CD4-positive, alpha-beta T cell treated with Interferon gamma for 1 hour (primary cell): ENCODE measurements at regions not wholly inside any gene's neighbourhood (a gene's known extent, or its start where the extent isn't known, plus 50 kb on each side); places are given as distances from the start of the nearest gene placed in this dataset.
"Not testable (repeated sequence)": the region's sequence is repeated elsewhere in the genome, so short reads cannot be mapped to it uniquely, and the experiment has no call there.

Source experiments
- DNase-seq: peaks from one replicate; pipeline ENCODE4 v3.0.0-alpha.2; 2020

- DNase-seq = no peak
These were observed 175.6 kb upstream of the MYLIP start for GRCh38 chr6:15953152-15953880.

DNA sequence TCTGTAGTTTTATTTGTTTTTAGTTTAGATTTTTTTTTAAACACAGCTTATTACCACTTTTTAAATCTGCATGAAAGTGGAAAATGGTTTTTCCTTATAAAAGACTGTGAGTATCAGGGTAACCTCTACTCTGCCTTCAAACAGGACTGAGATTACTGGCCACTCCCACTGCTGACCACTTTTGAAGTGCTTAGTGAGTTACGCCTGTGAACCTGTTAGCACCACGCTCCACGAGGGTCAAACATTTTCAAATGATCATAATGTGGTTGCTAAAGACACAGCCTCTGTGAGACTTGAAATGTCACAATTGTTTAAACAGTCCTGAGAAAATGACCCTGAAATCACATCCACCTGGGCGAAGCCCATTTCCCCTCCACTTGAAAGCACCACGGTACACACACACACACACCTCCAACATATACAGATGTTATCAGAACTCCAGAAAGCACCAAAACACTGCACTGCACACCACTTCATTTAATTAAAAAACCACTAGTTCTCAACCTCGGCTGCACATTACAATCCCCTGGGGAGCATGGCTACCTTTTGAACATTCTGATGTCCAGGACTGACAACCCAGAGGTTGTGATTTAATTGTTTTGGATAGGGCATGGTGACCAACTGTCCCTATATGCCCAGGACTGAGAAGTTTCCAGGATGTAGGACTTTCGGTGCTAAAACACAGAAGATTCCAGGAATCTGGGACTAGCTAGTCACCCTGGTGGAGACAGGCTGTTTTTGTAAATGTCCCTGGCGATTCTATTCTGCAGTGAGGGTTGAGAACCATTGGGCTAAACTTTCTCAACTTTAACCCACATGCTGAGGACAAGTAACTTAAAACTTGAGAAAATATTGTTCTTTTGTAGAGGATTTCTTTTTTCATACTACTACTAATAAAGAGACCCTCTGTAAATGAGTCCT, 176.4 kb upstream of the MYLIP start:
- DNase-seq = no peak

DNA sequence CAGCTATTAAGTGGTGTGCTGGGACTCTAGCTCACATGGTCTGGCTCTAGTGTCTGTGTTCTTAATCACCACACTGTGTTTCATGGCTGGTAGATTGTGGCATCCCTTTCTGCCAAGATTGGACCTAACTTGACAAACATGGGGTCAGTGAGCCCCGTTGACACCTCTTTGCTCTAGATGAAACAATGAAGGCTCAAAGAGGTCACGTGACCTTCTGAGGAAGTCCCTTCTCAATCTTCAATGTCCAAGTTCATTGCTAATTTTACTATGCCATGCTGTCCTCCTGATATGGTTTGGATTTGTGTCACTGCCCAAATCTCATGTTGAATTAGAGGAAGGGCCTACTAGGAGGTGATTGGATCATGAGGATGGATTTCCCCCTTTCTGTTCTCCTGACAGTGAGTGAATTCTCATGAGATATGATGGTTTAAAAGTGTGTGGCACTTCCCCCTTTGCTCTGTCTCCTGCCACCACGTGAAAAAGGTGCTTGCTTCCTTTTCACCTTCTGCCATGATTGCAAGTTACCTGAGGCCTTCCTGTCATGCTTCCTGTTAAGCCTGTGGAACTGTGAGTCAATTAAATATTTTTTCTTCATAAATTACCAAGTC, 177.8 kb upstream of the MYLIP start:
- no peak for DNase-seq

DNA sequence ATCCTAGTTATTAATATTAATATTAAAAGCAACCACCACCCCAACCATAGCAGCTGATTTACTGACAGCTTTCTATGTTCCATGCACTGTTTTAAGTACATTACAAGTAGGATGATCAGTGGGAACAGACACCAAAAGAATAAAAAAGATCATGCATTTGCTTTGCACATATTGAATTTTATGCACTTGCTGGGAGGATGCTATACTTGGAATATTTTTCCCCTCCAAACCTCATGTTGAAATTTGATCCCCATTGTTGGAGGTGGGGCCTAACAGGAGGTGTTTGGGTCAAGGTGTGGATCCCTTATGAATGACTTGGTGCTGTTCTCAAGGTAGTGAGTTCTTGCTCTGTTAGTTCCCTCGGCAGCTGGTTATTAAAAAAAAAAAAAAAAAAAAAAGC, 178.9 kb upstream of the MYLIP start:
- DNase-seq = no peak

- no peak for DNase-seq
These were observed 179.7 kb upstream of the MYLIP start for GRCh38 chr6:15948930-15949900.

DNA sequence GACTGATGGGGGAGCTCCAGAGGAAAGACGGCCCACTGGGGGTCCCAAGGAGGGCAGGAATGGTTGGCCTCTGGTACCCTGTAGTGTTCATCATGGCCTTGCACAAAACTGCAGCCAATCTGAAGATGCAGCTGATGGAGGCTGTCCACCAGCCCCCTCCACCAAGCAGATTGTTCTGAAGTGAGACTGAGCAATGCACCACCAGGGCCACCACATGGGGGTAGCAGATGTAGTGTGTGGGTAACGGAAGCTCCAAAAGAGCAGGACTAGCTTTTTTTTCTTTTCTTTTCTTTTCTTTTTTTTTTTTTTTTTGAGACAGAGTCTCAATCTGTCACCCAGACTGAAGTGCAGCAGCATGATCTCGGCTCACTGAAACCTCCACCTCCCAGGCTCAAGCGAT, 181.0 kb upstream of the MYLIP start:
- no peak for DNase-seq

GRCh38 chr6:15947436-15947835, 181.4 kb upstream of the MYLIP start:
- DNase-seq = no peak

GRCh38 chr6:15946701-15947385, 182.0 kb upstream of the MYLIP start:
- no peak for DNase-seq

- no peak for DNase-seq
These were observed 183.2 kb upstream of the MYLIP start for GRCh38 chr6:15945593-15946159.

DNA sequence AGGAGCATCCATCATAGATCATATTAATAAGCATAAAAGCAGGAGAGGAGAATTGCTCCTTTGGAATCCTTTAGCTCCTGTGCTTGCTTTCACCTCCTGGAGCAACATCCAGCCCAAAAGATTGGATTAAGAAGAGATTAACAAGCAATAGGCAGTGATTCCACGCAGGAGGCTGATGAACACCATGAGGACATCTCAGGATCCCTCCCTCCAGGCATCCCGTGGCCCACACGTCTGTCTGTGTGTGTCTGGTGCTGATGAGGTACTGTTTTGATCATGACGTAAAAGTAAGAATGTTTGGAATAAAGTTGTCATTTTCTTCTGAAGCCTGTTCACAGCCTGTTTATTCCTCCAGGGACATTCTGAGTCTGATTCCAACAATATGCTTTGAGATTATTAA, 185.5 kb upstream of the MYLIP start:
- DNase-seq = no peak

DNA sequence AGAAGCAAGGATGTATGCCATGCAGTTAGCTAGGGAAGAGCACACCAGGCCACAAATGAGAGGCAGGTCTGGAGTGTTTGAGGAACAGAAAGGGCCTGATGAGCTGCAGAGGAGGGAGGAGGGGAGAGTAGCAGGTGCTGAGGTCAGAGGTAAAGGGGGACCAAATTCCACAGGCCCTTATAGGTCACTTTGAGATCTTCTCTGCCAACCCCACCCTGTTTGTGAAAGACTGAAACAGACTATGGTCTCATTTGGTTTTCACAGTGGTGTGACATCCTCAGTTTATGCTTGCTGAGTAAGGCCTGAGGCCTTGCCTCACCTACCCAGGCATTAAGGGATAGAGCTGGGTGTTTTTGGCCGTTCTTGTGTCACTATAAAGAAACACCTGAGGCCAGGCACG, 187.7 kb upstream of the MYLIP start:
- DNase-seq = no peak

DNA sequence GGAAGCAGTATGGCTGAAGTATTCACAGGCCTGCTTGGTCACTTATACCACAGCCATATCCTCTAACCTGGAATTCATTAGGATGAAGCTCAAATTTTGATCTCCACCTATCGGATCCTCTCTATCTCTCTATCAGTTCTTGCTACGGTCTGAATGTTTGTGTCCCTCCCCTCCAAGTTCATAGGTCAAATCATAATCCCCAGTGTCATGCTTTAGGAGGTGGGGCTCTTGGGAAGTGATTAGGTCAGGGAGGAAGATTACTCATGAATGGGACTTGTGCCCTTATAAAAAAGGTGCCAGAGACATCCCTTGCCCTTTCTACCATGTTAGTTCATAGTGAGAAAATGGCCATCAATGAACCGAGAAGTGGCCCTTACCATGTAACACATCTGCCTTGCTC, 190.8 kb upstream of the MYLIP start:
- DNase-seq = no peak

GRCh38 chr6:15937602-15938001, 191.3 kb upstream of the MYLIP start:
- DNase-seq = no peak

GRCh38 chr6:15936503-15936902, 192.4 kb upstream of the MYLIP start:
- DNase-seq = peak; percentile 13

- no peak for DNase-seq
These were observed 193.2 kb upstream of the MYLIP start for GRCh38 chr6:15935661-15936060.

- not testable (repeated sequence) for DNase-seq
These were observed 197.2 kb upstream of the MYLIP start for GRCh38 chr6:15931697-15932096.

- DNase-seq = no peak
These were observed 198.7 kb upstream of the MYLIP start for GRCh38 chr6:15930207-15930606.

DNA sequence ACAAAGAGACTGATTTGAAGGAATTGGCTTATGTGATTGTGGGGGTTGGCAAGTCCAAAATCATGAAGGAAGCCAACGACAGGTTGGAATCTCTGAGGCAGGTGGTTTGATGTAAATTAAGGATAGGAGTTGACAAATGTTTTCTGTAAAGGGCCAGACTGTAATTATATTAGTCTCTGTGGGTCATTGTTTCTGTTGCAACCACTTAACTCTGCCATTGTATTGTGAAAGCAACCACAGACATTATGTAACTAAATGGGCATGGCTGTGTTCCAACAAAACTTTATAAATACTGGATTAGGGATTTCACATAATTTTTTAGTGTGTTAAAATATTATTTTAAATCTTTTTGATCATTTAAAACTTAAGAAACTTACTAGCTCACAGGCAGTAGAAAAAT, 199.2 kb upstream of the MYLIP start:
- no peak for DNase-seq

GRCh38 chr6:15927531-15928225, 201.2 kb upstream of the MYLIP start:
- no peak for DNase-seq

DNA sequence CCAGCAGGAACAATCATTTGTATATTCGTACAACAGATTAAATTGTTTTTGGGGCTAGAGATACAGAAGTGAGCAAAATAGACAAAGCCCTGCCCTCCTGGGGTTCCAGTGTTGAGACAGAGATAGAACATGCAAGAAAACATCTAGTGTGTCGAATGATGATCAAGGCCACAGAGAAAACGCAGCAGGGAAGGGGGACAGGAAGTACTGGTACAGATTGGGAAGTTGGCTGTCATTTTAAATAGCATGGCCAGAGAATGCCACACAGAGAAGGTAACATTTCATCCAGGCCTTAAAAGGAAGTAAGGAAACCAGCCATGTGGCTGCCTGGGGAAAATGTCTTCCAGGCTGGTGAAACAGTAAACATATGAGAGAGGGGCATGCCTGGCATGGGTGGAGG, 202.6 kb upstream of the MYLIP start:
- DNase-seq = no peak

DNA sequence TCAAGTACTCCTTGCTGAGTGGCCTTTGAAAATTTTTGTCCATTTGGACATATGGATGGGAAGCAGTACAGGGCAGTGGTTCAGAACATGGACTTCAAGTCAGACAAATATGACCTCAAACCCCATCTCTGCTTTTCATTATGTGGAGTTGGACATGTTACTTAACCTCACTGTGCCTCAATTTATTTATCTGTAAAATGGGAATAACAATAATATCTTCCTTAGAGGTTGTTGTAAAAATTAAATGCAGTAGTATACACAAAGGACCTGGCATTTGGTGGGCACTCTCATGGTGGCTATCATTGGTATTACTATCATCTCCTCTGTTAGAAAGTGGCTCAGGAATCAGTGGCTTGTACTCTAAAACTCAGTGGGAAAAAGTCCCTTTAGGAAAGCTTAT, 204.0 kb upstream of the MYLIP start:
- DNase-seq = no peak
